GM23338 (cell line): ENCODE measurements at regions not wholly inside any gene's neighbourhood (a gene's known extent, or its start where the extent isn't known, plus 50 kb on each side); places are given as distances from the start of the nearest gene placed in this dataset.

ENCODE experiments used
- ATAC-seq: fragments of 200-7000 bp; cut with Tn5 transposase; 3 replicates; pipeline ENCODE4 v1.9.1; 2020
- DNase-seq: peaks from one replicate; pipeline ENCODE4 v3.0.0-alpha.2; 2015; ENCODE audit warnings: low spot score
- H2AFZ ChIP-seq: fragments of 200-600 bp; sonication (generic); 2 replicates; pipeline ENCODE4 v1.8.0; 2016; ENCODE audit warnings: antibody characterized with exemption, mild to moderate bottlenecking, moderate library complexity
- H3F3A ChIP-seq: fragments of 200-600 bp; sonication (generic); replicated peaks from 2 replicates; pipeline ENCODE4 v1.8.0; 2017; ENCODE audit warnings: antibody characterized with exemption, mixed run types, low read depth
- H3K27ac ChIP-seq: fragments of 200-600 bp; sonication (generic); 2 replicates; pipeline ENCODE4 v1.6.1; 2016; ENCODE audit warnings: low read depth
- H3K27me3 ChIP-seq: fragments of 200-600 bp; sonication (generic); 2 replicates; pipeline ENCODE4 v1.8.0; 2016; ENCODE audit warnings: mild to moderate bottlenecking, mixed run types, moderate library complexity; ENCODE audit not compliant: insufficient read depth
- H3K36me3 ChIP-seq: fragments of 200-600 bp; sonication (generic); 2 replicates; pipeline ENCODE4 v1.8.0; 2016; ENCODE audit warnings: mild to moderate bottlenecking; ENCODE audit not compliant: insufficient read depth
- H3K4me1 ChIP-seq: fragments of 200-600 bp; sonication (generic); 2 replicates; pipeline ENCODE4 v1.8.0; 2016; ENCODE audit warnings: mild to moderate bottlenecking, moderate library complexity; ENCODE audit not compliant: insufficient read depth
- H3K4me2 ChIP-seq: fragments of 200-600 bp; sonication (generic); 2 replicates; pipeline ENCODE4 v1.7.1; 2017; ENCODE audit warnings: mixed run types
- H3K4me3 ChIP-seq: fragments of 200-600 bp; sonication (generic); 2 replicates; pipeline ENCODE4 v1.6.1; 2016; ENCODE audit warnings: mixed run types
- H3K79me2 ChIP-seq: fragments of 200-600 bp; sonication (generic); replicated peaks from 2 replicates; pipeline ENCODE4 v1.8.0; 2017; ENCODE audit warnings: mild to moderate bottlenecking; ENCODE audit not compliant: insufficient read depth
- H3K9me2 ChIP-seq: fragments of 200-600 bp; sonication (generic); 2 replicates; pipeline ENCODE4 v1.8.0; 2017; ENCODE audit not compliant: insufficient read depth
- H4K20me1 ChIP-seq: fragments of 200-600 bp; sonication (generic); replicated peaks from 2 replicates; pipeline ENCODE4 v1.8.0; 2017; ENCODE audit warnings: mild to moderate bottlenecking; ENCODE audit not compliant: insufficient read depth
- H3K27ac Mint-ChIP-seq: 2 replicates; pipeline ENCODE4 v1.8.0; 2020; ENCODE audit warnings: inconsistent platforms, mild to moderate bottlenecking, moderate library complexity, mixed read lengths
- H3K27me3 Mint-ChIP-seq: 3 replicates; pipeline ENCODE4 v1.8.0; 2022; ENCODE audit warnings: low read depth, mild to moderate bottlenecking, moderate library complexity, mixed read lengths, inconsistent platforms; ENCODE audit not compliant: insufficient read depth, poor library complexity
- H3K36me3 Mint-ChIP-seq: 3 replicates; pipeline ENCODE4 v1.8.0; 2021; ENCODE audit warnings: low read depth, mild to moderate bottlenecking, inconsistent platforms, moderate library complexity, mixed read lengths
- H3K4me1 Mint-ChIP-seq: 3 replicates; pipeline ENCODE4 v1.8.0; 2020; ENCODE audit warnings: mild to moderate bottlenecking, inconsistent platforms, mixed read lengths
- H3K4me3 Mint-ChIP-seq: 3 replicates; pipeline ENCODE4 v1.8.0; 2021; ENCODE audit warnings: moderate library complexity, mild to moderate bottlenecking, inconsistent platforms, mixed read lengths
- H3K9me3 Mint-ChIP-seq: 3 replicates; pipeline ENCODE4 v1.8.0; 2020; ENCODE audit warnings: moderate library complexity, mild to moderate bottlenecking, inconsistent platforms, mixed read lengths
- EZH2 ChIP-seq: fragments of 200-600 bp; sonication (generic); IDR thresholded peaks from one replicate; pipeline ENCODE4 v1.8.0; 2017; ENCODE audit warnings: antibody characterized with exemption, mild to moderate bottlenecking, low read depth; ENCODE audit not compliant: unreplicated experiment
- EZH2phosphoT487 ChIP-seq: fragments of 200-600 bp; sonication (generic); IDR thresholded peaks from one replicate; pipeline ENCODE4 v1.8.1; 2018; ENCODE audit warnings: antibody characterized with exemption; ENCODE audit not compliant: unreplicated experiment
- JUNB ChIP-seq: IDR thresholded peaks from one replicate; pipeline ENCODE4 v1.6.1; 2016; ENCODE audit warnings: antibody characterized with exemption; ENCODE audit not compliant: unreplicated experiment
- NANOG ChIP-seq: IDR thresholded peaks from 2 replicates; pipeline ENCODE4 v1.6.1; 2016; ENCODE audit warnings: antibody characterized with exemption, borderline replicate concordance
- POLR2AphosphoS5 ChIP-seq: IDR thresholded peaks from 2 replicates; pipeline ENCODE4 v1.6.1; 2016; ENCODE audit warnings: antibody characterized with exemption, low read depth
- STAT1 ChIP-seq: IDR thresholded peaks from one replicate; pipeline ENCODE4 v1.6.1; 2016; ENCODE audit warnings: antibody characterized with exemption; ENCODE audit not compliant: unreplicated experiment
- ZNF114 ChIP-seq: fragments of 250-450 bp; sonication (Bioruptor Pico); IDR thresholded peaks from 2 replicates; pipeline ENCODE4 v1.5.0; 2020; ENCODE audit warnings: mild to moderate bottlenecking, moderate library complexity
- ZNF331 ChIP-seq: fragments of 250-450 bp; sonication (Bioruptor Pico); IDR thresholded peaks from 2 replicates; pipeline ENCODE4 v1.5.0; 2020; ENCODE audit warnings: low read depth, mild to moderate bottlenecking, moderate library complexity
- TF ChIP-seq, protein P1 (sequence below): fragments of 250-450 bp; sonication (Bioruptor Pico); IDR thresholded peaks from 2 replicates; pipeline ENCODE4 v1.5.0; 2020; ENCODE audit warnings: mild to moderate bottlenecking, moderate library complexity
- TF ChIP-seq, protein P2 (sequence below): IDR thresholded peaks from 2 replicates; pipeline ENCODE4 v1.6.1; 2016; ENCODE audit warnings: antibody characterized with exemption
- TF ChIP-seq, protein P3 (sequence below): IDR thresholded peaks from one replicate; pipeline ENCODE4 v1.6.1; 2018; ENCODE audit warnings: antibody characterized with exemption; ENCODE audit not compliant: unreplicated experiment
- TF ChIP-seq, protein P4 (sequence below), 2 experiments: fragments of 200-600 bp in 1 of 2; sonication (generic) in 1 of 2; conservative IDR thresholded peaks; 2 replicates each; pipeline versions ENCODE4 v1.5.1 to v1.6.1; 2016 to 2017; ENCODE audit warnings: antibody characterized with exemption in 2 of 2, low read depth in 2 of 2, mild to moderate bottlenecking in 2 of 2, moderate library complexity in 1 of 2

DNA sequence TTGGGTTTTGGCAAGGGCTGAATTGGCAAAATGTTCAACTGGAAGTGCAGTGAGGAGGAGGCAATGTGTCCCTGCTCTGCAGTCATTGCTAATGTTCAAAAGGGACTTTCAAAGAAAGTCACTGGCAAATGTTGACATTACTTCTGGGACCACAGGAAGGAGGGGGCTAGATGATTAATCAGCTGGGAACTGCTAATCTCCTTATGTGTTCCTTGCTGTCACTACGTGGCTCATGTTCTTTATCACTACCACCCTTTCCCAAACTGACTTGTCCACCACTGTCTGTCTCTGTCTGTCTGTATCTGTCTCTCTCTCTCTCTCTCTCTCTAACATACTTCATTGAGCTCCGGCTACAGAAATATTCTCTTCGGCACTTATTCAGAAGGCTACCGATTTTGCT, 86.9 kb upstream of the MTPN start (continued):
- TF ChIP-seq, protein P1, sequence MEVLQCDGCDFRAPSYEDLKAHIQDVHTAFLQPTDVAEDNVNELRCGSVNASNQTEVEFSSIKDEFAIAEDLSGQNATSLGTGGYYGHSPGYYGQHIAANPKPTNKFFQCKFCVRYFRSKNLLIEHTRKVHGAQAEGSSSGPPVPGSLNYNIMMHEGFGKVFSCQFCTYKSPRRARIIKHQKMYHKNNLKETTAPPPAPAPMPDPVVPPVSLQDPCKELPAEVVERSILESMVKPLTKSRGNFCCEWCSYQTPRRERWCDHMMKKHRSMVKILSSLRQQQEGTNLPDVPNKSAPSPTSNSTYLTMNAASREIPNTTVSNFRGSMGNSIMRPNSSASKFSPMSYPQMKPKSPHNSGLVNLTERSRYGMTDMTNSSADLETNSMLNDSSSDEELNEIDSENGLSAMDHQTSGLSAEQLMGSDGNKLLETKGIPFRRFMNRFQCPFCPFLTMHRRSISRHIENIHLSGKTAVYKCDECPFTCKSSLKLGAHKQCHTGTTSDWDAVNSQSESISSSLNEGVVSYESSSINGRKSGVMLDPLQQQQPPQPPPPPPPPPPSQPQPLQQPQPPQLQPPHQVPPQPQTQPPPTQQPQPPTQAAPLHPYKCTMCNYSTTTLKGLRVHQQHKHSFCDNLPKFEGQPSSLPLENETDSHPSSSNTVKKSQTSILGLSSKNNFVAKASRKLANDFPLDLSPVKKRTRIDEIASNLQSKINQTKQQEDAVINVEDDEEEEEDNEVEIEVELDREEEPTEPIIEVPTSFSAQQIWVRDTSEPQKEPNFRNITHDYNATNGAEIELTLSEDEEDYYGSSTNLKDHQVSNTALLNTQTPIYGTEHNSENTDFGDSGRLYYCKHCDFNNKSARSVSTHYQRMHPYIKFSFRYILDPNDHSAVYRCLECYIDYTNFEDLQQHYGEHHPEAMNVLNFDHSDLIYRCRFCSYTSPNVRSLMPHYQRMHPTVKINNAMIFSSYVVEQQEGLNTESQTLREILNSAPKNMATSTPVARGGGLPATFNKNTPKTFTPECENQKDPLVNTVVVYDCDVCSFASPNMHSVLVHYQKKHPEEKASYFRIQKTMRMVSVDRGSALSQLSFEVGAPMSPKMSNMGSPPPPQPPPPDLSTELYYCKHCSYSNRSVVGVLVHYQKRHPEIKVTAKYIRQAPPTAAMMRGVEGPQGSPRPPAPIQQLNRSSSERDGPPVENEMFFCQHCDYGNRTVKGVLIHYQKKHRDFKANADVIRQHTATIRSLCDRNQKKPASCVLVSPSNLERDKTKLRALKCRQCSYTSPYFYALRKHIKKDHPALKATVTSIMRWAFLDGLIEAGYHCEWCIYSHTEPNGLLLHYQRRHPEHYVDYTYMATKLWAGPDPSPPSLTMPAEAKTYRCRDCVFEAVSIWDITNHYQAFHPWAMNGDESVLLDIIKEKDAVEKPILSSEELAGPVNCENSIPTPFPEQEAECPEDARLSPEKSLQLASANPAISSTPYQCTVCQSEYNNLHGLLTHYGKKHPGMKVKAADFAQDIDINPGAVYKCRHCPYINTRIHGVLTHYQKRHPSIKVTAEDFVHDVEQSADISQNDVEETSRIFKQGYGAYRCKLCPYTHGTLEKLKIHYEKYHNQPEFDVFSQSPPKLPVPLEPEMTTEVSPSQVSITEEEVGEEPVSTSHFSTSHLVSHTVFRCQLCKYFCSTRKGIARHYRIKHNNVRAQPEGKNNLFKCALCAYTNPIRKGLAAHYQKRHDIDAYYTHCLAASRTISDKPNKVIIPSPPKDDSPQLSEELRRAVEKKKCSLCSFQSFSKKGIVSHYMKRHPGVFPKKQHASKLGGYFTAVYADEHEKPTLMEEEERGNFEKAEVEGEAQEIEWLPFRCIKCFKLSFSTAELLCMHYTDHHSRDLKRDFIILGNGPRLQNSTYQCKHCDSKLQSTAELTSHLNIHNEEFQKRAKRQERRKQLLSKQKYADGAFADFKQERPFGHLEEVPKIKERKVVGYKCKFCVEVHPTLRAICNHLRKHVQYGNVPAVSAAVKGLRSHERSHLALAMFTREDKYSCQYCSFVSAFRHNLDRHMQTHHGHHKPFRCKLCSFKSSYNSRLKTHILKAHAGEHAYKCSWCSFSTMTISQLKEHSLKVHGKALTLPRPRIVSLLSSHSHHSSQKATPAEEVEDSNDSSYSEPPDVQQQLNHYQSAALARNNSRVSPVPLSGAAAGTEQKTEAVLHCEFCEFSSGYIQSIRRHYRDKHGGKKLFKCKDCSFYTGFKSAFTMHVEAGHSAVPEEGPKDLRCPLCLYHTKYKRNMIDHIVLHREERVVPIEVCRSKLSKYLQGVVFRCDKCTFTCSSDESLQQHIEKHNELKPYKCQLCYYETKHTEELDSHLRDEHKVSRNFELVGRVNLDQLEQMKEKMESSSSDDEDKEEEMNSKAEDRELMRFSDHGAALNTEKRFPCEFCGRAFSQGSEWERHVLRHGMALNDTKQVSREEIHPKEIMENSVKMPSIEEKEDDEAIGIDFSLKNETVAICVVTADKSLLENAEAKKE (CRISPR knock-in tag): no peak

DNA sequence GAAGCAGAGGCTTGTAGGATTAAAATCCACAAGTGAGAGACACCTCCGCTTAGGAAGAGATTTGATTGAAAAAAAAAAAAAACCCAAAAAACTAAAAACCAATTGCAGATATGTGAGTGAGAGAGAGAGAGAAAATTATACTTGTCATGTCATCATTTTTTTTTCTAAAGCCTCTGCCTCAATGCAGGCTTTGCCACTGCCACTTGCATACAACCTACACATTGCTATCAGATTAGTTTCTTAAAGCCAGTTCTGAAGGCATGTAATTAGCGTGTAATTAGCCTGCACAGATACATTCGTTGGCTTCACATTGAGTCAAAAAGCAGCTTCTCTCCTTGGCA, 86.1 kb upstream of the MTPN start:
- H3F3A ChIP-seq: no peaks in the 10 kb centered on the region
- no peaks in the 10 kb centered on the region for H3K4me1 ChIP-seq
- no peak overlapping the region for H3K27ac ChIP-seq
- H3K79me2 ChIP-seq: no peaks in the 10 kb centered on the region
- Mint-ChIP-seq H3K36me3 (no peaks in the 10 kb centered on the region), H3K4me3 (no peak overlapping the region), H3K27ac (0 out of 2 replicates have a peak overlapping the region, but pooled peaks have one; percentile 11), H3K27me3 (no peaks in the 10 kb centered on the region), H3K9me3 (no peaks in the 10 kb centered on the region), H3K4me1 (peaks cover 18% of the 10 kb centered on the region)
- H4K20me1 ChIP-seq: no peaks in the 10 kb centered on the region
- no peaks in the 10 kb centered on the region for H3K9me2 ChIP-seq
- no peaks in the 10 kb centered on the region for H3K36me3 ChIP-seq
- DNase-seq: no peak
- no peak overlapping the region for H2AFZ ChIP-seq
- H3K4me3 ChIP-seq: no peak overlapping the region
- no peak for ATAC-seq
- H3K27me3 ChIP-seq: no peaks in the 10 kb centered on the region
- H3K4me2 ChIP-seq: no peak overlapping the region
- TF ChIP-seq, protein P2, sequence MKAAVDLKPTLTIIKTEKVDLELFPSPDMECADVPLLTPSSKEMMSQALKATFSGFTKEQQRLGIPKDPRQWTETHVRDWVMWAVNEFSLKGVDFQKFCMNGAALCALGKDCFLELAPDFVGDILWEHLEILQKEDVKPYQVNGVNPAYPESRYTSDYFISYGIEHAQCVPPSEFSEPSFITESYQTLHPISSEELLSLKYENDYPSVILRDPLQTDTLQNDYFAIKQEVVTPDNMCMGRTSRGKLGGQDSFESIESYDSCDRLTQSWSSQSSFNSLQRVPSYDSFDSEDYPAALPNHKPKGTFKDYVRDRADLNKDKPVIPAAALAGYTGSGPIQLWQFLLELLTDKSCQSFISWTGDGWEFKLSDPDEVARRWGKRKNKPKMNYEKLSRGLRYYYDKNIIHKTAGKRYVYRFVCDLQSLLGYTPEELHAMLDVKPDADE: no peak
- TF ChIP-seq, protein P3, sequence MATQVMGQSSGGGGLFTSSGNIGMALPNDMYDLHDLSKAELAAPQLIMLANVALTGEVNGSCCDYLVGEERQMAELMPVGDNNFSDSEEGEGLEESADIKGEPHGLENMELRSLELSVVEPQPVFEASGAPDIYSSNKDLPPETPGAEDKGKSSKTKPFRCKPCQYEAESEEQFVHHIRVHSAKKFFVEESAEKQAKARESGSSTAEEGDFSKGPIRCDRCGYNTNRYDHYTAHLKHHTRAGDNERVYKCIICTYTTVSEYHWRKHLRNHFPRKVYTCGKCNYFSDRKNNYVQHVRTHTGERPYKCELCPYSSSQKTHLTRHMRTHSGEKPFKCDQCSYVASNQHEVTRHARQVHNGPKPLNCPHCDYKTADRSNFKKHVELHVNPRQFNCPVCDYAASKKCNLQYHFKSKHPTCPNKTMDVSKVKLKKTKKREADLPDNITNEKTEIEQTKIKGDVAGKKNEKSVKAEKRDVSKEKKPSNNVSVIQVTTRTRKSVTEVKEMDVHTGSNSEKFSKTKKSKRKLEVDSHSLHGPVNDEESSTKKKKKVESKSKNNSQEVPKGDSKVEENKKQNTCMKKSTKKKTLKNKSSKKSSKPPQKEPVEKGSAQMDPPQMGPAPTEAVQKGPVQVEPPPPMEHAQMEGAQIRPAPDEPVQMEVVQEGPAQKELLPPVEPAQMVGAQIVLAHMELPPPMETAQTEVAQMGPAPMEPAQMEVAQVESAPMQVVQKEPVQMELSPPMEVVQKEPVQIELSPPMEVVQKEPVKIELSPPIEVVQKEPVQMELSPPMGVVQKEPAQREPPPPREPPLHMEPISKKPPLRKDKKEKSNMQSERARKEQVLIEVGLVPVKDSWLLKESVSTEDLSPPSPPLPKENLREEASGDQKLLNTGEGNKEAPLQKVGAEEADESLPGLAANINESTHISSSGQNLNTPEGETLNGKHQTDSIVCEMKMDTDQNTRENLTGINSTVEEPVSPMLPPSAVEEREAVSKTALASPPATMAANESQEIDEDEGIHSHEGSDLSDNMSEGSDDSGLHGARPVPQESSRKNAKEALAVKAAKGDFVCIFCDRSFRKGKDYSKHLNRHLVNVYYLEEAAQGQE: no peak
- TF ChIP-seq JUNB (no peak), EZH2phosphoT487 (no peak), ZNF331 (CRISPR knock-in tag) (no peak), POLR2AphosphoS5 (no peak), ZNF114 (CRISPR knock-in tag) (no peak), EZH2 (no peak), STAT1 (no peak), NANOG (no peak)
- TF ChIP-seq, protein P4, sequence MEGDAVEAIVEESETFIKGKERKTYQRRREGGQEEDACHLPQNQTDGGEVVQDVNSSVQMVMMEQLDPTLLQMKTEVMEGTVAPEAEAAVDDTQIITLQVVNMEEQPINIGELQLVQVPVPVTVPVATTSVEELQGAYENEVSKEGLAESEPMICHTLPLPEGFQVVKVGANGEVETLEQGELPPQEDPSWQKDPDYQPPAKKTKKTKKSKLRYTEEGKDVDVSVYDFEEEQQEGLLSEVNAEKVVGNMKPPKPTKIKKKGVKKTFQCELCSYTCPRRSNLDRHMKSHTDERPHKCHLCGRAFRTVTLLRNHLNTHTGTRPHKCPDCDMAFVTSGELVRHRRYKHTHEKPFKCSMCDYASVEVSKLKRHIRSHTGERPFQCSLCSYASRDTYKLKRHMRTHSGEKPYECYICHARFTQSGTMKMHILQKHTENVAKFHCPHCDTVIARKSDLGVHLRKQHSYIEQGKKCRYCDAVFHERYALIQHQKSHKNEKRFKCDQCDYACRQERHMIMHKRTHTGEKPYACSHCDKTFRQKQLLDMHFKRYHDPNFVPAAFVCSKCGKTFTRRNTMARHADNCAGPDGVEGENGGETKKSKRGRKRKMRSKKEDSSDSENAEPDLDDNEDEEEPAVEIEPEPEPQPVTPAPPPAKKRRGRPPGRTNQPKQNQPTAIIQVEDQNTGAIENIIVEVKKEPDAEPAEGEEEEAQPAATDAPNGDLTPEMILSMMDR (conservative IDR thresholded peaks at IDR 0.05; ENCODE audit: low read depth in 2 of 2): no peak
